ENCODE measurements at regions not wholly inside any gene's neighbourhood (a gene's known extent, or its start where the extent isn't known, plus 50 kb on each side); places are given as distances from the start of the nearest gene placed in this dataset.

GRCh38 chr10:44198780-44199097 lies 186.2 kb downstream of the CXCL12 start:
- no peak for DNase-seq (ENCODE audit: low spot score)

DNA sequence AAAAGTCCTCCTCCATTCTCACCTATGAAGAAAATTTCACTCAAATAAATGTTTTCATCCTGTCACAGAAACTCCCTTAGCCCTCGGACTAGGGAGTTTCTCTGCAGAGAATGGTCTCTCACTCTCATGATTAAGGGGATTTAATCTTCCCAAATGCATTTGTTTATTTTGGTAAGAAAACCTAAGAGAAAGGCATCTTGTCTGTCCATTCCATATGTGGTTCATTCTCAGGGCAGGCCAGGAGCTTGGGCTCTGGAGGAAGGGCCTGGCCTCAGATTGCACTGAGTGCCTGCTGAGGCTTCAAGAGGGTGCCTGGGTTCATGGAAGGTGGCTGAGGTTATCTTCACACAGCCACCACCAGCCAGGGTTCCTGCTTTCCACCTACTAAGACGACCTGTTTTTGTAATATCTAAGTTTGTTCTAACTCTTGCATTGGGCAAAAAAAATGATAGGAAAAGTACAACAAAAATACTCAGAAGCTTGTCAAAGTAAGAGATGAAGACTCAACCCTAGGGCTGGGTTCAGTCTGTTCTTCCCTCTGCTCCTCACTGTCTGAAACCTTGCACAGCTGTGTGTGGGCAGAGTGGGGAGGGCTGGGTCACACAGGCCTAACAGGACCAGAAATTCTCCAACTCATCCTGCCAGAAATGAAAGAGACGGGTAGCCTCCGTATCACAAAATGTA lies 186.7 kb downstream of the CXCL12 start:
- DNase-seq (ENCODE audit: low spot score): no peak

- no peak for DNase-seq (ENCODE audit: low spot score)
Observed at GRCh38 chr10:44197646-44198045, 187.3 kb downstream of the CXCL12 start.

GRCh38 chr10:44196336-44196735 lies 188.6 kb downstream of the CXCL12 start:
- DNase-seq (ENCODE audit: low spot score): no peak

DNA sequence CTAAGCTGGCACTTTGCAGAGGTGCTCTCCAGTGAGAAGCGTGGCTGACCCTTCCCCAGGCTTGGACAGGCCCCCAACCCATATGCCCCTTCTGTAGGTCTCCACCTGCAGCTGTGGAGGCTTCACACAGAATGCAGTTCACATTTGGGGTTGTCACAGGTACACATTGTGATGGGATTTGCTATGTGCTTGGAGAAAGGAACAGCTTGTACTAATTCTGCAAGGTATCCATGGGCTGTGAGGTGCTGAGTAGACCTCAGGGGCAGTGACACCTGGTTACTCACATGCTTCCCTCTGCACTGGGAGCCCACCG lies 188.9 kb downstream of the CXCL12 start:
- no peak for DNase-seq (ENCODE audit: low spot score)

- DNase-seq (ENCODE audit: low spot score): no peak
Observed at GRCh38 chr10:44195112-44196007, 189.5 kb downstream of the CXCL12 start.

GRCh38 chr10:44194435-44194834 lies 190.5 kb downstream of the CXCL12 start:
- no peak for DNase-seq (ENCODE audit: low spot score)

DNA sequence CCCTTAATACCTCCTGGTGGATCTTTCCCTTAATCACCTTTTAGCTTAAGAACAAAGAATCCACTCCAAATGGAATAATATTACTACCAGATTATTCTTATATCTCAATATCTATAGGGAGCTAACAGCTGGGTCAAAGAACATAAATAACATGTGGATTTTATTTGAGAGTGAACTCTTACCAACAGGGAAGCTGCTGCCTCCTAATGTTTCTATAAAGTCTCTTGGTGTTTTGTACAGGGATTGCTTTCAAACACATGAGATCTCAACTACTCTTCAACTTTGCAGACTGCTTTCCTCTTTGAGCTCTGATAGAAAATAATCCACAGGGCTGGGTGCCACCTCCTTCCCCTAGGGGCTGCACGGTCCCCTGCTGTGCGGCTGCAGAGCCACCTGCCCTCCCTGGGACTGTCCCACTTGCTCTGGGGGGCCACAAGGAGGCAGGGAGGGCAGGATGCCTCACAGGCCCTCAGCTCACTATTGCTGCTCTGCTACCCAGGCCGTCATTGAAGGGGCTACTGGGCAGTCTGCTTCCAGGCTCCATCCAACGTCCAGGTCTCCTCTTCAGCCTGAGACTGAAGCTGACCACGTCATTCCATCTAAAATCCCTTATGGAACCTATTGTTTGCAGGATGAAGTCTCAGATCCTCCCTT lies 191.2 kb downstream of the CXCL12 start:
- no peak for DNase-seq (ENCODE audit: low spot score)

- DNase-seq (ENCODE audit: low spot score): no peak
Observed at GRCh38 chr10:44193166-44193565, 191.7 kb downstream of the CXCL12 start.

- no peak for DNase-seq (ENCODE audit: low spot score)
Observed at GRCh38 chr10:44192435-44192834, 192.5 kb downstream of the CXCL12 start.

GRCh38 chr10:44190541-44190940 lies 194.4 kb downstream of the CXCL12 start:
- DNase-seq (ENCODE audit: low spot score): no peak

GRCh38 chr10:44186821-44187220 lies 198.1 kb downstream of the CXCL12 start:
- DNase-seq (ENCODE audit: low spot score): no peak

DNA sequence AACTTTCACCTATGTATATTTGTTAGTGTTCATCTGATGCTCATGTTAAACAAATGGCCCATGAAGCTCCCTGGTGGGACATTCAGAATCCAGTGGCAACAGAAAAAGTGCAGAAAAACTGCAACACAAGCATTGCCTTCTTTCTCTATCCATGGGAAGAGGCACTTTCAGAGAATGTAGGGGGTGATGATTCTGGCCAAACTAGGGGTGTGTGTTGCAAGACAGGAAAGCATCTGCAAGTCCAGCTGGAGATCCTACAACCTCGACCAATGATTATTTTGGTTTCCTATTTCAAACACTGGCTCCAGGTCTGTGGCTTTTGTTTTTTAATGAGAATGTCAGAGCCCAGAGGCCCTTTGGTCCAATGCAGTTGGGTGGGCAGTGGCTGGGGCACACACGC lies 198.7 kb downstream of the CXCL12 start:
- DNase-seq (ENCODE audit: low spot score): no peak

GRCh38 chr10:44185315-44185666 lies 199.6 kb downstream of the CXCL12 start:
- DNase-seq (ENCODE audit: low spot score): no peak

- DNase-seq (ENCODE audit: low spot score): no peak
Observed at GRCh38 chr10:44184633-44185314, 200.1 kb downstream of the CXCL12 start.

GRCh38 chr10:44183667-44184632 lies 200.9 kb downstream of the CXCL12 start:
- DNase-seq (ENCODE audit: low spot score): no peak

DNA sequence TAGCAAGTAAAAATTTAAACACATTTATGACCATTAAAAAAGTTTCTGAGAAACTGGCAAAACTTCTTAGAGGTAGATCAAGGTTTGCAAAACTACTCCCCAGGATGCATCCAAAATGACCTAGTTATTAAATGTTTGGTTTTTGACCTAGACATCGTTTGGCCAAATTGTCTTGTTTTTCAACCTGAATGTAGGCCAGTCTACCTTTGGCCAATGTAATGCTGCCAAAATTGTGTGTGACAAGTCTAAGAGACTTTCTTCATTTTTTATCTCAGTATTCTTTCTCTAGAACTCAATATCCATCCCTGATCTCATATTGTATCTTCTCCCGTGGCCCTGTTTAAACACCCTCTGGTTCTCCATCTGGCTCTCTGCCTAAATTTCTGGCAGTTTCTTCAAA lies 202.0 kb downstream of the CXCL12 start:
- DNase-seq (ENCODE audit: low spot score): no peak

GRCh38 chr10:44180321-44181168 lies 204.4 kb downstream of the CXCL12 start:
- DNase-seq (ENCODE audit: low spot score): no peak

DNA sequence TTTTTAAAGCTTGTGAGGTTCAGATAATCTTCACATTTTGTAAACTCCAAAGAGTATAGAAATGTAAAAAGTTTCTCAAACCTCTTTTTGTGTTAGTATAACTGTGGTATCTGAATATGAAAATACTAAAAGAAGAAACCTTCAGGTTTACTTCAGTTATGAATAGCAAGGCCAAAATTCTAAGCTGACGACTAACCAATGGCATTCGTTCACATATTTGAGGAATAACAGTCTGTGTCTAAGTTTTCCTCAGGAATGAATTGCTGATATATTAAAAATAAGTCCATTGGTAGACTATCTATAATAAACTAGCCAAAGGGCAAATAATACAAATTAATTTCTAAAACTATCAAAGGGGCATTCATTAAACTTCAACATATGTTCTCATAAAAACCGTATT lies 206.0 kb downstream of the CXCL12 start:
- no peak for DNase-seq (ENCODE audit: low spot score)

DNA sequence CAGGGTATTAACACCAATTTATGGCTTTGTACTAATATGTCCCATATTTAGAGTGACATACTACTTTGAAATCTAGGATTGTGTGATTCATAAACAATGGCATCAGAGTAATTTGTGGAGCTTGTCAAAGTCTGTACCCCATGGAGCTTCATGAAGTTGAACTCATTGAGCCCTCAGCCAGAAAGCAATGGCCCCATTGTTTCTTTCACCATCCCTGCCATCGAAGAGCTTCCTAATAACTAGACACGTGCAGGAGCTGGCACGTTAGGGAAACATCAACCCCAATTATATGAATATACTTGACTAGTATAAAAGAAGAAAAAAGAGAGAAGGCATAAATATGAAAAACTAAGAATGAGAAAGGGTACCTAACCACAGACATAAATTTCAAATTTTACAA lies 206.6 kb downstream of the CXCL12 start:
- no peak for DNase-seq (ENCODE audit: low spot score)

DNA sequence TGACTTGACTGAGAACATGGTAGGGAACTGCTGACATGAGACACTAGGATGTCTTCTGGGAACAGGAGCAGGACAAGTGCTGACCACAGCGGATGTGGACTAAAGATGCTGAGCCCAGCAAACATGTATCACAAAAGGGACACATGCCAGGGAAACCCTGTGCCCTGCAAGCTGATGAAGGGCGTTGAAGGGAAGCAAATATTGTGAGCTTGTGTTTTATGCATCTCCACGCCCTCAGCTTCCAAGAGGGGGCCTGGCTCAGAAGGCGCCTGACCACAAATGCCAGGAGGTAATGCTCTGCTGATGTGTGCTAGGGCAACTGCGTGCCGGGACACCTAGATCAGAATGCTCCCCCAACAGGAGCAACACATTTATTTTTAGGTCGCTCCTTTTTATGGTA lies 207.3 kb downstream of the CXCL12 start:
- no peak for DNase-seq (ENCODE audit: low spot score)

All from iPS-NIHi11 (cell line).